HEK293 (cell line): ENCODE measurements at regions not wholly inside any gene's neighbourhood (a gene's known extent, or its start where the extent isn't known, plus 50 kb on each side); places are given as distances from the start of the nearest gene placed in this dataset.

Experiments
- KLF10 ChIP-seq: fragments of 450-650 bp; IDR thresholded peaks from 2 replicates; pipeline ENCODE4 v1.5.1; 2018; ENCODE audit warnings: missing biosample characterization, mild to moderate bottlenecking, missing genetic modification characterization
- MEIS1 ChIP-seq: sonication (generic); formaldehyde crosslinking; IDR thresholded peaks from 2 replicates; pipeline ENCODE4 v1.8.1; 2022; ENCODE audit warnings: missing genetic modification reagents, mild to moderate bottlenecking, borderline replicate concordance
- REPIN1 ChIP-seq: fragments of 450-650 bp; formaldehyde crosslinking; IDR thresholded peaks from 2 replicates; pipeline ENCODE4 v1.5.1; 2017; ENCODE audit warnings: missing biosample characterization, missing genetic modification characterization, low read depth
- ZBTB20 ChIP-seq: fragments of 450-650 bp; formaldehyde crosslinking; IDR thresholded peaks from 2 replicates; pipeline ENCODE4 v1.5.1; 2016; ENCODE audit warnings: missing biosample characterization, missing genetic modification characterization
- ZBTB48 ChIP-seq: fragments of 450-650 bp; formaldehyde crosslinking; IDR thresholded peaks from 2 replicates; pipeline ENCODE4 v1.5.1; 2016; ENCODE audit warnings: missing biosample characterization, missing genetic modification characterization
- ZBTB8A ChIP-seq: fragments of 450-650 bp; formaldehyde crosslinking; IDR thresholded peaks from 2 replicates; pipeline ENCODE4 v1.5.1; 2016; ENCODE audit warnings: missing biosample characterization, missing genetic modification characterization
- ZNF23 ChIP-seq: fragments of 450-650 bp; formaldehyde crosslinking; IDR thresholded peaks from 2 replicates; pipeline ENCODE4 v1.5.1; 2016; ENCODE audit warnings: missing biosample characterization, missing genetic modification characterization, borderline replicate concordance
- ZNF324 ChIP-seq: fragments of 450-650 bp; formaldehyde crosslinking; IDR thresholded peaks from 2 replicates; pipeline ENCODE4 v1.5.1; 2016; ENCODE audit warnings: missing biosample characterization, missing genetic modification characterization
- ZNF350 ChIP-seq: fragments of 450-650 bp; formaldehyde crosslinking; IDR thresholded peaks from 2 replicates; pipeline ENCODE4 v1.5.0; 2017; ENCODE audit warnings: missing biosample characterization, mild to moderate bottlenecking, missing genetic modification characterization
- ZNF423 ChIP-seq: fragments of 450-650 bp; formaldehyde crosslinking; IDR thresholded peaks from 2 replicates; pipeline ENCODE4 v1.5.1; 2016; ENCODE audit warnings: missing biosample characterization, missing genetic modification characterization
- ZNF501 ChIP-seq: fragments of 450-650 bp; formaldehyde crosslinking; IDR thresholded peaks from 2 replicates; pipeline ENCODE4 v1.5.1; 2016; ENCODE audit warnings: missing biosample characterization, missing genetic modification characterization
- ZNF510 ChIP-seq: fragments of 450-650 bp; formaldehyde crosslinking; IDR thresholded peaks from 2 replicates; pipeline ENCODE4 v1.5.1; 2018; ENCODE audit warnings: mild to moderate bottlenecking, missing genetic modification characterization, missing biosample characterization; ENCODE audit not compliant: insufficient replicate concordance
- TF ChIP-seq, protein P1 (sequence below): fragments of 450-650 bp; formaldehyde crosslinking; IDR thresholded peaks from 2 replicates; pipeline ENCODE4 v1.5.1; 2016; ENCODE audit warnings: missing biosample characterization, missing genetic modification characterization
- TF ChIP-seq, protein P2 (sequence below): fragments of 450-650 bp; formaldehyde crosslinking; IDR thresholded peaks from 2 replicates; pipeline ENCODE4 v1.5.1; 2016; ENCODE audit warnings: missing biosample characterization, missing genetic modification characterization

DNA sequence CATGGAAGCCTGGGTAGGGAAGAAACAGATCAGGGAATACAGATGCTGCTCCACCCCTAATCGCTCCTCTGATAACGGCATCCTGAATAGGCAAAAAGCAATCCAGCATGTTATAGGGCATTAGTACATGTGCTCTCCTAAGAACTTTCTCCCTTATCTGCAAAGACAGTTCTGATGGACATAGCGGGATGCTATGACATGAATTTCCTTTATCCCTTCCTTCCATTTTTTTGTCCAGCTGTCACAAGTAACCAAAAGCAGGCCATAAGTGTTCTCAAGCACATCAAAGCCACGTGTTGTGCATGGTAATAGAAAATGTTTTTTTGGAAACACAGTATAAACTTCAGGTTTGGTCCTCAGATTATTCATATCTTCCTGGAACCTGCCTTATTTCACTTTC lies 141.4 kb upstream of the MON1B start:
- TF ChIP-seq, protein P1, sequence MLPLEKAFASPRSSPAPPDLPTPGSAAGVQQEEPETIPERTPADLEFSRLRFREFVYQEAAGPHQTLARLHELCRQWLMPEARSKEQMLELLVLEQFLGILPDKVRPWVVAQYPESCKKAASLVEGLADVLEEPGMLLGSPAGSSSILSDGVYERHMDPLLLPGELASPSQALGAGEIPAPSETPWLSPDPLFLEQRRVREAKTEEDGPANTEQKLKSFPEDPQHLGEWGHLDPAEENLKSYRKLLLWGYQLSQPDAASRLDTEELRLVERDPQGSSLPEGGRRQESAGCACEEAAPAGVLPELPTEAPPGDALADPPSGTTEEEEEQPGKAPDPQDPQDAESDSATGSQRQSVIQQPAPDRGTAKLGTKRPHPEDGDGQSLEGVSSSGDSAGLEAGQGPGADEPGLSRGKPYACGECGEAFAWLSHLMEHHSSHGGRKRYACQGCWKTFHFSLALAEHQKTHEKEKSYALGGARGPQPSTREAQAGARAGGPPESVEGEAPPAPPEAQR (tag by site-specific recombination), result no peak
- TF ChIP-seq REPIN1 (tag by site-specific recombination), result no peak
- no peak for TF ChIP-seq ZNF350 (tag by site-specific recombination)
- no peak for TF ChIP-seq ZBTB48 (tag by site-specific recombination)
- TF ChIP-seq, protein P2, sequence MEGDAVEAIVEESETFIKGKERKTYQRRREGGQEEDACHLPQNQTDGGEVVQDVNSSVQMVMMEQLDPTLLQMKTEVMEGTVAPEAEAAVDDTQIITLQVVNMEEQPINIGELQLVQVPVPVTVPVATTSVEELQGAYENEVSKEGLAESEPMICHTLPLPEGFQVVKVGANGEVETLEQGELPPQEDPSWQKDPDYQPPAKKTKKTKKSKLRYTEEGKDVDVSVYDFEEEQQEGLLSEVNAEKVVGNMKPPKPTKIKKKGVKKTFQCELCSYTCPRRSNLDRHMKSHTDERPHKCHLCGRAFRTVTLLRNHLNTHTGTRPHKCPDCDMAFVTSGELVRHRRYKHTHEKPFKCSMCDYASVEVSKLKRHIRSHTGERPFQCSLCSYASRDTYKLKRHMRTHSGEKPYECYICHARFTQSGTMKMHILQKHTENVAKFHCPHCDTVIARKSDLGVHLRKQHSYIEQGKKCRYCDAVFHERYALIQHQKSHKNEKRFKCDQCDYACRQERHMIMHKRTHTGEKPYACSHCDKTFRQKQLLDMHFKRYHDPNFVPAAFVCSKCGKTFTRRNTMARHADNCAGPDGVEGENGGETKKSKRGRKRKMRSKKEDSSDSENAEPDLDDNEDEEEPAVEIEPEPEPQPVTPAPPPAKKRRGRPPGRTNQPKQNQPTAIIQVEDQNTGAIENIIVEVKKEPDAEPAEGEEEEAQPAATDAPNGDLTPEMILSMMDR (tag by site-specific recombination), result no peak
- TF ChIP-seq ZNF23 (tag by site-specific recombination), result no peak
- TF ChIP-seq MEIS1 (CRISPR knock-in tag), result no peak
- TF ChIP-seq ZBTB8A (tag by site-specific recombination), result no peak
- no peak for TF ChIP-seq ZNF324 (tag by site-specific recombination)
- no peak for TF ChIP-seq ZNF423 (tag by site-specific recombination)
- no peak for TF ChIP-seq KLF10
- TF ChIP-seq ZNF501 (tag by site-specific recombination), result no peak
- TF ChIP-seq ZBTB20 (tag by site-specific recombination), result no peak
- TF ChIP-seq ZNF510 (tag by site-specific recombination), result no peak
